ENCODE measurements at regions not wholly inside any gene's neighbourhood (a gene's known extent, or its start where the extent isn't known, plus 50 kb on each side); places are given as distances from the start of the nearest gene placed in this dataset.

DNA sequence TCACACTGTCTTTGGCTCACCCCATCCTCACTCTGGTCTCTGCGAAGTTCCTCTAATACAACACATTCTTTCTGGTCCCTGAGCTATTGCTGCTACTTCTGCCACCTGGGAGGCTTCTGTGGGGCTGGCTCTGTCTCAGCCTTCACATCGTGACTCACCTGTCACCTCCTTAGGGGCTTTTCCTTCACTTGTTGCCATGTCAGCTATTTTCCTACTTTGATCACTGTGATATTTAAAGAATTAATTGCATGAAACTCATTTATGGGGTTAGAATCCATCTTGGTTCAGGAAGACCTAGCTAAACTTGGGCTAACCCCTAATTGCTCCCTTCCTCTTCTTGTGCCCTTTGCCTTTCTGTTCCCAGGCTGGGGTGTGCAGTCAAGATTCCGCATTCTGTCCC is 346.9 kb downstream of the WDR72 start:
- Mint-ChIP-seq H3K4me1 (no peaks in the 10 kb centered on the region), H3K27me3 (ENCODE audit: low read depth) (no peaks in the 10 kb centered on the region; the same call in 1 of the 2 replicates), H3K27ac (no peak overlapping the region), H3K36me3 (ENCODE audit: insufficient read depth in 1 of 3, low read depth in 3 of 3) (no peaks in the 10 kb centered on the region), H3K4me3 (no peak overlapping the region), H3K9me3 (no peaks in the 10 kb centered on the region)
- H3K79me1 ChIP-seq (ENCODE audit: insufficient read depth, low read depth, low read length, poor library complexity, severe bottlenecking) = no peaks in the 10 kb centered on the region
- H3T11ph ChIP-seq (ENCODE audit: low read length) = no peak overlapping the region
- no peak for TF ChIP-seq CTCF (conservative IDR thresholded peaks at IDR 0.05)
- H3K9me3 ChIP-seq (ENCODE audit: control insufficient read depth, low read depth, low read length) = no peaks in the 10 kb centered on the region
- no peak overlapping the region for H2BK12ac ChIP-seq (ENCODE audit: insufficient read length, low read depth, low read length)
- no peak for DNase-seq
- H3K27me3 ChIP-seq (ENCODE audit: insufficient read depth, low read length) = no peaks in the 10 kb centered on the region
- no peak overlapping the region for H3K4me2 ChIP-seq (ENCODE audit: insufficient read depth, insufficient read length, low read length)
- H3K23ac ChIP-seq (ENCODE audit: insufficient read length, low read depth, low read length) = no peak overlapping the region
- no peak overlapping the region for H4K5ac ChIP-seq (ENCODE audit: insufficient read length, low read depth, low read length)
- no peak overlapping the region for H3K14ac ChIP-seq (ENCODE audit: insufficient read depth, low read length)
- H2BK5ac ChIP-seq (ENCODE audit: insufficient read length, low read length) = no peak overlapping the region
- no peak overlapping the region for H3K4ac ChIP-seq (ENCODE audit: low read depth, low read length)
- H3K23me2 ChIP-seq (ENCODE audit: insufficient read length, low read depth, low read length, poor library complexity, severe bottlenecking) = no peaks in the 10 kb centered on the region
- H3K79me2 ChIP-seq (ENCODE audit: insufficient read depth, low read length) = no peaks in the 10 kb centered on the region
- no peaks in the 10 kb centered on the region for H4K20me1 ChIP-seq (ENCODE audit: control insufficient read depth, insufficient read depth, insufficient read length)
- H2AK5ac ChIP-seq (ENCODE audit: insufficient read length, low read length) = no peak overlapping the region
- H2AFZ ChIP-seq (ENCODE audit: low read length) = no peak overlapping the region
- no peak overlapping the region for H2BK120ac ChIP-seq (ENCODE audit: low read depth, low read length, poor library complexity, severe bottlenecking)
- H2BK20ac ChIP-seq (ENCODE audit: low read depth, low read length, poor library complexity, severe bottlenecking) = no peak overlapping the region
- H3K18ac ChIP-seq (ENCODE audit: insufficient read length, low read depth, low read length) = no peak overlapping the region
- no peak overlapping the region for H2BK15ac ChIP-seq (ENCODE audit: low read depth, low read length)
- H4K8ac ChIP-seq (replicated peaks; ENCODE audit: insufficient read length, low read depth, low read length) = no peak overlapping the region
- H3K4me1 ChIP-seq (ENCODE audit: insufficient read depth, low read length) = no peaks in the 10 kb centered on the region
- no CpG with 5 or more reads among the region's 3 CpGs for whole genome bisulfite sequencing (ENCODE audit: extremely low coverage, insufficient read length, low lambda C conversion rate)
- H3K56ac ChIP-seq (ENCODE audit: insufficient read length, low read depth, low read length) = no peak overlapping the region
- no peak overlapping the region for H3K9ac ChIP-seq (ENCODE audit: extremely low read depth, insufficient read length, low read length)
- H3K27ac ChIP-seq (ENCODE audit: insufficient read length, low read depth, low read length) = no peak overlapping the region
- H4K91ac ChIP-seq (ENCODE audit: insufficient read length, low read depth, low read length) = no peak overlapping the region
